ENCODE measurements at regions not wholly inside any gene's neighbourhood (a gene's known extent, or its start where the extent isn't known, plus 50 kb on each side); places are given as distances from the start of the nearest gene placed in this dataset.

DNA sequence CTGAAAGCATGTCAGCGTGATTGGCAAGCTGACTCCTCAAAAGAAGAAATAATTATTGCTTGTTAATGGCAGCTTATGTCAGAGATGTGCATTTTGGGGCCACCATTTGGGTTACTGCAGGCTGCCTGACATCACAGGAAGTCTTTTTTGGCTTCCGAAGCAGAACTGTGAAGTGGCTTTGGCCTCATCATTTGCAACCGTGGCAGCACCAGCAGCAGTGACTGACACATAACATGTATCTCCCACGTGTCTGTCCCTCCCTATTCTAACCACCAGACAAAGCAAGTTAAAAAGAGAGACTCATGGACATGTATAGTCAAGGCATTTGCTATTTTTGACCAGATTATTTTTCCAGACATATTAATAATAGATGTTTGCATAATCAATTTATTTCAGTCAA, 488.7 kb upstream of the ACVR2A start:
- Histone ChIP-seq H2AFZ (ENCODE audit: insufficient read depth, low read depth, low read length, poor library complexity, severe bottlenecking) (no peak overlapping the region), H3K79me2 (ENCODE audit: control insufficient read depth, insufficient read depth, low read length) (no peaks in the 10 kb centered on the region), H3K27ac (ENCODE audit: low read length in 2 of 2) (no peak overlapping the region), H4K20me1 (ENCODE audit: control insufficient read depth, insufficient read depth, low read length, poor library complexity, severe bottlenecking) (no peaks in the 10 kb centered on the region), H3K9me3 (ENCODE audit: control extremely low read depth in 1 of 3, control insufficient read depth in 2 of 3, insufficient read depth in 1 of 3, low read length in 2 of 3) (no peaks in the 10 kb centered on the region), H3K9ac (ENCODE audit: low read length) (no peak overlapping the region), H3K27me3 (replicated peaks in 1 of 4; ENCODE audit: control extremely low read depth in 1 of 4, control insufficient read depth in 3 of 4, insufficient read depth in 4 of 4, low read length in 3 of 4) (no peaks in the 10 kb centered on the region), H3K4me2 (replicated peaks; ENCODE audit: low read depth, low read length, poor library complexity, severe bottlenecking) (no peak overlapping the region), H3K4me3 (ENCODE audit: control extremely low read depth in 1 of 5, extremely low read depth in 1 of 5, insufficient read depth in 1 of 5, low read depth in 2 of 5, low read length in 4 of 5) (no peak overlapping the region), H3K4me1 (ENCODE audit: control insufficient read depth in 2 of 2, insufficient read depth in 2 of 2, low read length in 2 of 2) (no peaks in the 10 kb centered on the region), H3K36me3 (replicated peaks in 1 of 2; ENCODE audit: control extremely low read depth in 1 of 2, control insufficient read depth in 1 of 2, extremely low read depth in 1 of 2, insufficient read depth in 2 of 2, low read length in 1 of 2) (no peaks in the 10 kb centered on the region)
- DNase-seq (no peak), ATAC-seq (ENCODE audit: low read depth) (no peak)
- intact Hi-C loops (cut with micrococcal nuclease) = no loop called here
- no peak overlapping the region for H3K4me3 Mint-ChIP-seq
- H3K27ac Mint-ChIP-seq = no peak overlapping the region
- CTCF ChIA-PET = no interaction called here
- H3K4me1 Mint-ChIP-seq = no peaks in the 10 kb centered on the region
- H3K9me3 Mint-ChIP-seq (ENCODE audit: insufficient read depth) = no peaks in the 10 kb centered on the region
- WGBS (ENCODE audit: insufficient coverage) = 80% methylated on average over 3 of the region's 4 CpGs
- H3K27me3 Mint-ChIP-seq = no peaks in the 10 kb centered on the region
- POLR2A ChIA-PET = no interaction called here
- TF ChIP-seq CTCF (IDR thresholded peaks at IDR 0.05) (no peak), EZH2 (IDR thresholded peaks at IDR 0.05; ENCODE audit: borderline replicate concordance, insufficient read depth, low read depth, low read length, poor library complexity, severe bottlenecking) (no peak)

- ATAC-seq (ENCODE audit: low read depth) = no peak
- H3K27ac Mint-ChIP-seq = no peak overlapping the region
- no peak overlapping the region for H2AFZ ChIP-seq (ENCODE audit: insufficient read depth, low read depth, low read length, poor library complexity, severe bottlenecking)
- H3K36me3 ChIP-seq (replicated peaks in 1 of 2; ENCODE audit: control extremely low read depth in 1 of 2, control insufficient read depth in 1 of 2, extremely low read depth in 1 of 2, insufficient read depth in 2 of 2, low read length in 1 of 2) = no peaks in the 10 kb centered on the region
- no peaks in the 10 kb centered on the region for H3K27me3 Mint-ChIP-seq
- no peak for DNase-seq
- no peaks in the 10 kb centered on the region for H3K9me3 ChIP-seq (ENCODE audit: control extremely low read depth in 1 of 3, control insufficient read depth in 2 of 3, insufficient read depth in 1 of 3, low read length in 2 of 3)
- H3K4me3 Mint-ChIP-seq = no peak overlapping the region
- H4K20me1 ChIP-seq (ENCODE audit: control insufficient read depth, insufficient read depth, low read length, poor library complexity, severe bottlenecking) = no peaks in the 10 kb centered on the region
- no peaks in the 10 kb centered on the region for H3K27me3 ChIP-seq (replicated peaks in 1 of 4; ENCODE audit: control extremely low read depth in 1 of 4, control insufficient read depth in 3 of 4, insufficient read depth in 4 of 4, low read length in 3 of 4)
- TF ChIP-seq CTCF (IDR thresholded peaks at IDR 0.05) (no peak), EZH2 (IDR thresholded peaks at IDR 0.05; ENCODE audit: borderline replicate concordance, insufficient read depth, low read depth, low read length, poor library complexity, severe bottlenecking) (no peak)
- H3K79me2 ChIP-seq (ENCODE audit: control insufficient read depth, insufficient read depth, low read length) = no peaks in the 10 kb centered on the region
- no peak overlapping the region for H3K4me2 ChIP-seq (replicated peaks; ENCODE audit: low read depth, low read length, poor library complexity, severe bottlenecking)
- intact Hi-C loops (cut with micrococcal nuclease) = no loop called here
- POLR2A ChIA-PET = no interaction called here
- H3K4me1 Mint-ChIP-seq = no peaks in the 10 kb centered on the region
- no peaks in the 10 kb centered on the region for H3K9me3 Mint-ChIP-seq (ENCODE audit: insufficient read depth)
- WGBS (ENCODE audit: insufficient coverage) = 93% methylated on average over 3 of the region's 4 CpGs
- no peak overlapping the region for H3K9ac ChIP-seq (ENCODE audit: low read length)
- no peak overlapping the region for H3K4me3 ChIP-seq (ENCODE audit: control extremely low read depth in 1 of 5, extremely low read depth in 1 of 5, insufficient read depth in 1 of 5, low read depth in 2 of 5, low read length in 4 of 5)
- no peak overlapping the region for H3K27ac ChIP-seq (ENCODE audit: low read length in 2 of 2)
- no peaks in the 10 kb centered on the region for H3K4me1 ChIP-seq (ENCODE audit: control insufficient read depth in 2 of 2, insufficient read depth in 2 of 2, low read length in 2 of 2)
- CTCF ChIA-PET = interaction anchor here (0.7 kb wide), 1 partner anchor 343 kb away, joined by 4 read pairs; no protein-coding TSS in a partner anchor
Measured at GRCh38 chr2:147355706-147356105, 489.1 kb upstream of the ACVR2A start.
